DND-41 (cell line): ENCODE measurements at regions not wholly inside any gene's neighbourhood (a gene's known extent, or its start where the extent isn't known, plus 50 kb on each side); places are given as distances from the start of the nearest gene placed in this dataset.

Experiments
- EZH2 ChIP-seq: IDR thresholded peaks from 3 replicates; pipeline ENCODE4 v1.6.1; 2012; ENCODE audit warnings: borderline replicate concordance, low read depth, mild to moderate bottlenecking, moderate library complexity, low read length, inconsistent platforms; ENCODE audit not compliant: severe bottlenecking
- TF ChIP-seq, protein P1 (sequence below): IDR thresholded peaks from 2 replicates; pipeline ENCODE4 v1.5.1; 2012; ENCODE audit warnings: borderline replicate concordance, low read length, moderate library complexity, mild to moderate bottlenecking; ENCODE audit not compliant: poor library complexity, severe bottlenecking; ENCODE audit errors: extremely low read depth

DNA sequence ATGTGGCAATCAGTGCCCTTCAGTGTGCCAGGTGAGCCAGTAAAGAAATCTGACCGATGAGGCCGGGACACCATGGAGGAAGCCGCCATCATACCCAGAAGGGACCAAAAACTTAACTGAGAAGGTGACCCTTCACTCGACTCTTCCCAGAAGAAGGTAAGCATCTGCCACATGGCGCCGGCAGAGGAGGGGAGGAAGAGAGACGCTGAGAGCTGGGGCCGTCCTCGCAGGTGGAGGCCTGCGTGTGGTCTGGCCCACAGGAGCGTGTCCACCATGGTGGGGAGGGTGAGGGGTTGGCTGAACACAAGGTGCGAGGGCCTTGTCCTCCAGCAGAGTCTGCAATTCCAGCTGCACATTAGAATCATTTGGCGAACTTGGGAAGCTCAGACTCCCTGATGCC, 513.1 kb upstream of the RAB6C start:
- TF ChIP-seq, protein P1, sequence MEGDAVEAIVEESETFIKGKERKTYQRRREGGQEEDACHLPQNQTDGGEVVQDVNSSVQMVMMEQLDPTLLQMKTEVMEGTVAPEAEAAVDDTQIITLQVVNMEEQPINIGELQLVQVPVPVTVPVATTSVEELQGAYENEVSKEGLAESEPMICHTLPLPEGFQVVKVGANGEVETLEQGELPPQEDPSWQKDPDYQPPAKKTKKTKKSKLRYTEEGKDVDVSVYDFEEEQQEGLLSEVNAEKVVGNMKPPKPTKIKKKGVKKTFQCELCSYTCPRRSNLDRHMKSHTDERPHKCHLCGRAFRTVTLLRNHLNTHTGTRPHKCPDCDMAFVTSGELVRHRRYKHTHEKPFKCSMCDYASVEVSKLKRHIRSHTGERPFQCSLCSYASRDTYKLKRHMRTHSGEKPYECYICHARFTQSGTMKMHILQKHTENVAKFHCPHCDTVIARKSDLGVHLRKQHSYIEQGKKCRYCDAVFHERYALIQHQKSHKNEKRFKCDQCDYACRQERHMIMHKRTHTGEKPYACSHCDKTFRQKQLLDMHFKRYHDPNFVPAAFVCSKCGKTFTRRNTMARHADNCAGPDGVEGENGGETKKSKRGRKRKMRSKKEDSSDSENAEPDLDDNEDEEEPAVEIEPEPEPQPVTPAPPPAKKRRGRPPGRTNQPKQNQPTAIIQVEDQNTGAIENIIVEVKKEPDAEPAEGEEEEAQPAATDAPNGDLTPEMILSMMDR = no peak
- no peak for TF ChIP-seq EZH2
